ENCODE measurements at regions not wholly inside any gene's neighbourhood (a gene's known extent, or its start where the extent isn't known, plus 50 kb on each side); places are given as distances from the start of the nearest gene placed in this dataset.

DNA sequence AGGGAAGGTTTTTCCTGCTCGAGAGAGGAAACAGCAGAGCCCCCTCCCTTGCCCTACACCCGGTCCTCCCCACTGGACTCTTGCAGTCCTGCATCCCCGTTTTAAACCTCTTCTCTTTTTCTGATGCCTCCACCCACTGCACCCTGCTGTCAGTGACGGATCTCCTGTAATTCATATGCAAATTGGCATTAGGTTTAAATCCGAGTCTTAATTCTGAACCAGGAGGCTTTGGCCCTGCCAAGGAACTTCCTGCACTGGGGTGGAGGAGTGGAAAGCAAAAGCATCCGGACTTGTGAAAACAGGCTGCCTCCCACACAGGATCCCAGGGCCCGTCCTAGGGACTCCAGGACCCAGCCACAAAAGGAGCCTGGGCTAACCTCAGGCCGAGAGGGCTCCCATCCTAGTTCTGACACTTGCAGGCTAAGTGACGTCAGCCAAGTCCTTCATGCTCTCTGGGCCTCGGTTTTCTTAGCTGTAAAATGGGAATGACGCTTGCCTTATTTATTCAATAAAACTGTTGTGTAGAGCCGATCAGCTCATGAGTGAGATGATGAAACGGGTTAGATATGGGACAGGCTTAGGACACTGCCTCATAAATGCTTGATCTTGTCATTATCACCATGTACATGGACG, 613.3 kb downstream of the AJAP1 start:
- DNase-seq: no peak

DNA sequence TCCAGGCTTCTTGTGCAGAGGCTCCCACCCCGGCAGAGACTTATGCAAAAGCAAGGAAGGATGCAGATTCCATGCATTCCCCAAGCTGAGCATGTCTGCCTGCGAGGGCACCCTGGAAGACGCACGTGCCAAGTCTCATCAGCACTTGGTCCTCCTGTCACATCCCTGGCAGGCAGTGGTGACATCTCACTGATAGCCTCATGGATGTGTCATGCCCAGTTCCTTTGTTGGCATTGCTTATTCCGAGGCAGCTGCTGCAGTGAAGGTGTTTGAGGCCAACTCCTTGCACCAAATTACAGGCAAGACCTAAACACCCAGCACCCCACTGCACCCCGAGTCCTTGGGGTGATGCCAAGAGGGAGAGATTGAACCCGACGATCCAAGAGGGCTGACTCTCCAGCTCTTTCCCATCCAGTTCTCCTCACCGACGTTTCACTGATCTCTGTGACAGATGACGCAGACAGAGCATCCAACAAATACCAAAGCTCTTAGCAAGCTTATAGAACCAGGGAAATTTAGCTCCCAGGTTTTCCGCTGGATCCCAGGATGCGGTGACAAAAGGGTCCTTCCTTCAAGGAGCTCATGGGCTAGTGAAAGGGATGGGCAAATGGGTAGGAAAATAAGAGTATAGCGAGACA, 611.1 kb downstream of the AJAP1 start:
- DNase-seq: no peak

DNA sequence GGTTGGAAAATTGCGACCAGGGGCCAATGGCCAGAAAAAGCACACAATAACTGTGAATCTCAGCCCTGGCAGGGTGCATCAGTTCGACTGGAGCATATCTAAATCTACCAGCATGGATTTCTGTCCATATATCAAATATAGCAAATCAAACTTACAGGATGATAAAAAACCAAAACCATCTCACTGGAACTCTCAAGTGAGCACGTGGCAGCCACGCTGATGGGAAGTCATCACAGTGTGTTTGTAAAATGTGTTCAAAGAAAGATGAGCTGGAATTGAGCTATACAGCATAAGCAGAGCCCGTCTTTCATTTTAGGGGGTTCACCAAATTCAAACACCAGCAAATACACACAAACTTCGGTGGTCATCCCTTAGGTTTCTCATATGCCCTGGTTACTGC, 610.1 kb downstream of the AJAP1 start:
- no peak for DNase-seq

DNA sequence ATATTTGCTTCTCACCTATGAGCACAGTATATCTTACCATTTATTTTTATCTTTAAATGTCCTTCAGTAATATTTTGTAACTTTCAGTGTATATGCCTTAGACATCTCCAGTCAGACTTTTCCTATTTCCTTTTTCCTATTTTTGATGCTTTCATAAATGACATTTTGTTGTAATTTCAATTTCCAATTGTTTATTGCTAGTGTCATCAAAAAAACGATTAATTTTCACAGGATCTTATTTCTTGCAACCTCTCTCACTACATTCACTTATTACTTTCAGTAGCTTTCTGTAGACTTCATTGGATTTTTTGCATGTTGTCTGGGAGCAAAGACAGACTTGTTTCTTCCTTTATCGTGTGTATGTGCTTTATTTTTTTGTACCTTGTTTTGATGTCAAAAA, 602.4 kb downstream of the AJAP1 start:
- no peak for DNase-seq

DNA sequence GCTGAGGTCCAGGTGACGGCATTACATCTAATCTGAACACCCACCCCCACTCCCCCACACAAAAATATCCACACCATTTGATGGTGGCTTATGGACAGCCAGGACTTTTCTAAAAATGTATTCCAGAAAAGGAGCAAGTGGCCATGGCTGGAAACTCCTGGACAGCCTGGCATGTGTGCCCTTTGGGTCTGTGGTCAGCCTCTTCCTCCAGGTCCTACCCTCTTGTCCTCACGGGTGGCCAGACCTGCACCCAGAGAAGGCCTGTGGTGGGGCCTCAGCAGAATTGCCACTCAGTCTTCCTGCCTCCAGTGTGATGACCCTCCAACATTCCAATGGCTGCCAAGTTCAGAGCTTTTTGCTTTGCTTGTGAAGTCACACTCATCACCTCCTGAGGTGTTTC, 600.6 kb downstream of the AJAP1 start:
- DNase-seq: no peak

DNA sequence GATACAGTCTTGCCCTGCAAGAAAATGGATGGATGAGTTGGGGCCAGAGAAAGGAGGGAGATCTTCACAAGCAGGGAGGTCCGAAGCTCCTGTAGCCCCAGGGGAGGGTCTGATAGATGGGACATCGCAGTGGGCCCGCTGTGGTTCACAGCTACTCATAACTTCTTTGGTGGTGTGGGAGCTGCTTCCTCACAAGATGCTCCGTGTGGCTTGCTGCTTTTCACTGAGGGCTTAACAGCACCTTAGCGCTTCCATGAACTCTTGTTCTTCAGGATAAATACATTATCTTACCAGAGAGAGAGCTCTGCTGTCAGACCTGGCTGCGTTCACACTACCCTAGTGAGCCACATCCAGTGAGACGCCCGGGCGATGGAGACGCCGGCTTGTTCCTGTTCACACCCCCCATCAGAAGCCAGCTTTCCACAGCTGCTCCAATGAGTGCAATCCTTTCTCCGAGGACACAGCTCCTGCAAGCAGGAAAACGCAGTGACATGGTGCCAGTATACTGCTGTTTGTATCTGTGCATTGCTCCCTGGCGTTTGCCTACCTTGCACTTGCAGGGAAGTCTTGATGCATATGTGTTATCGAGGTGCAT, 599.8 kb downstream of the AJAP1 start:
- no peak for DNase-seq

DNA sequence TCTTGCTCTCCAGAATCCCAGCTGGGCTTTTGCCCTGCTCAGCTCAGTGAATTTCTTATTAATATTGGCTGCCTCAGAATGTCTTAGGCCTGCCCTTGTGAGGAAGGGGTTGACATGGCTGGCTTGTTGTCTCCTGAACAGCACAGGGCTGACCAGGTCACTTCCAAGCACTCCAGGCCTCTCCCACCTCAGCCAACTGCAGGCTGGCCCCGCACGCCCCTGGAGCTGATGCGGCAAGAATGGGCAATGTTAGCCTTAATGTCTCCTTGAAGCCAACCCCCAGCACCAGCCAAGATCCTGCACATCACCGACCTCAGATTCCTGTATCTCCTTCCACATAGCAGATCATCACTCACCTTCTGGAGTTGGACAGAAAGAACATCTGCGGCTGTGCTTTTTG, 598.6 kb downstream of the AJAP1 start:
- no peak for DNase-seq

DNA sequence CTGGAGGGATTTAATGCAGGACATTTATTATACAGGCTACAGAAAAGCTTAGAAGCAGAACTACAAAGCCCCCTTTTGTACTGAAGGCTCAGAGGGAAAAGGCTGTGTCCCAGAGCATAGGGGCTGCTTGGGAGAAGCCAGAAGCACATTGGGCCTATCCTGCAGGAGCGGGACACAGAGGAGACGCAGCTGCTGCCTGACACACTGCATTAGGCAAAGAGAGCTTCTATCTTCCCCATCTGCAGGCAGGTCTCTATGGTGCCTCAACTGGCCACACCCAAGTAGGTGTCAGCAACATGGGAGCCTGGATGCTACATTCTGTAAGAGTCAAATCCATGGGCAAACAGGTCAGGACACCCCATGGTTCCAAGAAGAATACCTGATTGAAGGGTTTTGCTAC, 595.9 kb downstream of the AJAP1 start:
- DNase-seq: no peak

DNA sequence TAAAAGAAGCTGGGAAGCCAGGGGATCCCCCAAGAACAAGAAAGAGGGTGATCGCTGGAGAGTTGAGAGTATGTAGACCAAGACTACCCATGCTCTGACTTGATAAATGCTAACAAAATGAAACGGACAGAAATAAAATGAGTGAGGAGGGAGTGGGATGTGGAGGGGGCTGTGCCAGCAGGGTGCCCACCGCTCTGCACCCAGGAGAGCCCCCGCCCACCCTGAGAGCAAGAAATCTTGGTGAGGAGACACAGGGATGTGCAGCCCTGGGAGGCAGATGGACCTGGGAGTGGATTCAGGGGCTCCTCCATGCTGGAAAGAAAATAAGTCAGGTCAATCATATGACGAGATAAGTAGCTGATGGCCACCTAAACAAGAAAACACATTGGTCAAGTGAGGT, 590.9 kb downstream of the AJAP1 start:
- no peak for DNase-seq

DNA sequence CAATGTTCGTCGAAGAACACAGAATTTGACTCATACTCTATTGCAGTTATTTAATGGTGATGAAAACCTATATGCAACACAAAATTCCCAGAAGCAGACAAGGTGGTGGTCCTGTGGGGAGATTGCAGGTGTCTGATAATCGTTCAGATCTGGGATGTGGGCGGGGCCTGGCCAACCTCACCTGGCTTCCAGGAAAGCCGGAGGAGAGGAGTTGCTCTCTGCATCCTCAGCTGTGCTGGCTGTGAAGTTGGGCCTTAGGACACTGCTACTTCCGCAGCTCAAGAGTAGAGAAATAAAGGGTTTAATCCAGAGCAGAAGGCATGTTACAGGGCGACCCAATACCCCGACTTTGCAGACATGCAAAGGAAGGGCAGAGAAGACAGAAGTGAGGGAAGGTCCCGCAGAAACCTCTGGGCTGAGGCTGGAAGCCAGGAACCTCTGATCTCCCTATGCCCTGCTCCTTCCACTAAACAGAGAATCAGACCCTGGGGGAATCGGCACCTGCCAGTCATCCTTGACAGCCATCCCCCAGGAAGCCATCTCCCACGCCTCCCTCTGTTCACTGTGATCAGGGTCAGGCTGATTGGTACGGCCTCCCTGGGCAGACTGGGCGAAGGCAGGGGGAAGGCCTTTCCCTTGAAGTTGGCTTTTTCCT, 590.3 kb downstream of the AJAP1 start:
- no peak for DNase-seq

DNA sequence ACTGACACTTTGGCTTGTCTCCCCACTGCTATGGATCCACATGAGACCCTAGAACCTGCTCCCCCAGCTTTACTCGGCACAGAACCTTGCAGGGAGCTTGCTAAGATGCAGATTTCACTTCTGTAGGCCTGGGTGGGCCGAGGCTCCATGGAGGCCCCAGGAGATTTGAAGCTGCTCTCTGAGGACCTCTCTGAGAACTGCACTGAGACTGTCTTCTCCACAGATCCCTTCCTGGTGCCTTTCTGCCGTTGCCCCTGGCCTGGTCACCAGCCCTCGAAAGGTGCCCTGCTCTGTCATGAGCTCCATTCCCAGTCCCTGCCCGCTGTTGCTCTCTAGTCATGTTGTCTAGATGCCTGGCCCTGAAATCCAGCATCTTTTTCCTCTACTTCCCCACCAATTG, 588.4 kb downstream of the AJAP1 start:
- no peak for DNase-seq

DNA sequence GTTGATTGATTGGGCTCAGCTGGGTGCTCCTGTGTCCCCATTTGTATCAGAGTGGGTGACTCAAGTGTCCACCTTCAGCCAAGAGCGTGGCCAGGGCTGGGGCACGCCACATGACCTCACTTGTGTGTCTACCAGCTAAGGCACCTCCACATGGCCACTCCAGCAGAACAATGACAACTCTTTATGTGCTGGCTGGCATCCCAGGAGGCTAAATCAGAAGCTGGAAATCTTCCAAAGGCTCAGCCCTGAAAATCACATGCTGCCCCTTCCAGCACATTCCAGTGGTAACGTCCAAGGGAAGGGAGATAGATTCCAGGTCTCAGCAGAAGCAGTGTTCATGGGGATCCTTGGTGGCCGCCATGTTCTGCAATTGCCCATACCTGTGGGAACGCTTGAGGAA, 585.5 kb downstream of the AJAP1 start:
- DNase-seq: no peak

DNA sequence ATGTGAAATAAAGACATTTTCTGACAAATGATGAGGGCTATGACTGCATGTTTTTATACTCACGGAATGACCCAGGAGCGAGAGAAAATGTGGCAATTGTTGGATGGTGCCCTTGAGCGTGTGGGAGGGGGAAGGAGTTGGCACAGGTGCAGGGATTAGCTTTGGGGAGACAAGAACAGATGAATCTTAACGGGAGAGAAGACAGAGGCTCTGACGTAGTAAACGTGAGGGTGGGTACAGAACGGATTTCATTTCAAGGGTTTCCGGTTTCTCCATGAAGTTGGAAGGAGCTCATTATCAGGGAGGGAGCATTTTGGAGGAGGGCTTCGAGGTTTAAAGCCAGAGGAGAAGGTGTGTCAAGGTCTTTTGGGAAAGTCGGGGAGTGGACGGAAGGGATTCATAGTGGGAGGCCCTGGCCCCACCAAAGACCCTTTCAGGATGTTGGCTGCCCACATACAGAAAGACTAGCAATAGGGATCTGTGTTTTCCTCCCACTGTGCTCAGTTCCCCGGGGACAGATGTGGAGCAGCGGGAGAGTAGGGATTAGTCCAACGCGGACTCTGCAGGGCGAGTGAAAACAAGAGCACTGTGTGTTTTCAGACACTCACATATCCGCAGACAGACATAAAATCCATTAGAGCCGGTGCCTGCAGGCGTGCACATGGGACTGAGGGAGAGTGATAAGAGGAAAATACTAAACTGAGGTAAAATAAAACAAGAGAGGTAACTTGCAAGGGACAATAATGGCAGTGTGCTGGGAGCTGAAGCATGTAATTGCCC, 584.1 kb downstream of the AJAP1 start:
- DNase-seq: no peak

DNA sequence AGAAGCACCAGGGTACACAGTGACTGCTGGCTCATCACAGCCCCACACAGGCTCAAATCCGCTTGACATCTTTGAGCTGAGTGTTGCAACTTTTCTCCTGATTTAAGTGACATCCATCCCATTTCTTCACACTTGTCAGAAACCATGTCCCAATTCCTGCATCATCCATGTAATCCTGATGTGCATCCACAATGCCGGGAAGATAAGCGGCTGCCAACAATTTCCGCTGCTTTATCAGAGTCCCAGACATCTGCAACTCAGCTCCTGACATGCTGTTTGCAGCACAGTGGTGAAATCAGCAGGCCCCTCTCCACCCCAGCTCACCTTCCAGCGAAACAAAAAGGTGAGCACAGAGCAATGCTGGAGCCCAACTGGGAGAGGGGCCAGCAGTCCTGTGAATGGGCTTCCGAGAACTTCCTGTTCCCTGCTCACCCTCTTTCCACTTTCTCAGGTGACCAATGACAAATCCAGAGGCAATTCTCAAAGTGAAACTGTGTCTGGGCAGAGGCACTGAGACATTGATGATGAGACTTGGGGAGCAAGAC, 581.0 kb downstream of the AJAP1 start:
- DNase-seq: no peak

DNA sequence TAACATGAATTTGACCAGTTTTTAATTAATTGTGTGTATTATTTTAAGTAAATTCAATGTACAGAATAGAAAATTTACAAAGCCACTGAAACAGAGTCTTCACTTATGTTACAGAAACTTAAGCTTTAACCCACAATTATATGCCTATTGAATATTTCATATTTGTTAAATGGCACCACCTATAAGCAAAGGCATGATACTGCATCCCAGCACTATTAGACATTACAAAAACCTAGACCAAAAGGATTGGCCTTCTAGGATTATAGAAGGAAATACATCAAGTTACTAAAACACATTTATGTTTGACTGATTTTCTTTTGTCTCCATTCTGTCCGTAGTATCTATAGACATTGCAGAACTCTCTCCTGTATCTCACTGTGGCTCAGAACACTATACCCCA, 578.1 kb downstream of the AJAP1 start:
- DNase-seq: no peak

DNA sequence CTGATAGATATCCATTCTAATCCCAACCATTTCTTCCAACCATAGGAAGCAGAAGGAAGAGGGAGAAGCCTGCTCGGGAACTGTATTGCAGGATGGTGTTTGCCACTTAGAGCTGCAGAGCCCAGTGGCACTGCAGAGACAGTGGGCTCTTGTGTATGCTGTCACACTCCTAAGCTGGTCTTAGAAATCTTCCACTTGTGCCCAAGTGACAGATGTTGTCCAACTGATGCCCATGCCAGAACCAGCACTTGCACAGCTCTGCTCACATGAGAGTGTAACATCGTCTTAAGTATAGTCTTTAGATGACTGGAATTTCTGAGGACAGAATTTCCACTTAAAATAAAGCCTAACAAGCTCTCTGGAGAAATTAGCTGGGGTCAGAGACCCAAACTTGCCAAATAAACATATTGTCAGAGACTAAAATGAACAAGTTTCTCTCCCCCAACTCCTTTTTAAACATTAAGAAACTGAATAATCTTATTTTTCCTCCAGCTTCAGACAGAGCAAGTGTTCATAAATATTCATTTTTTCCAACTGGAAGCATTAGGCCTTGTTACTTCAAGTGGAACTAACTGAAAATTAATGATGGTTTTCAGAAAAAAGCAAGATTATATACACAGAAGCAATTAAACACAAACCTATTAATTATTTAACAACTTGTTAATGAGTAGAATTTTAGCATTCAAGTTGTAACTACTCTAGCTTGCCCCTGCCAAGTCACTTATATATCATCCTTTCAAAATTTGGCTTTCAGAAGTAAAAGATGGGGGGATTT, 577.3 kb downstream of the AJAP1 start:
- DNase-seq: no peak

DNA sequence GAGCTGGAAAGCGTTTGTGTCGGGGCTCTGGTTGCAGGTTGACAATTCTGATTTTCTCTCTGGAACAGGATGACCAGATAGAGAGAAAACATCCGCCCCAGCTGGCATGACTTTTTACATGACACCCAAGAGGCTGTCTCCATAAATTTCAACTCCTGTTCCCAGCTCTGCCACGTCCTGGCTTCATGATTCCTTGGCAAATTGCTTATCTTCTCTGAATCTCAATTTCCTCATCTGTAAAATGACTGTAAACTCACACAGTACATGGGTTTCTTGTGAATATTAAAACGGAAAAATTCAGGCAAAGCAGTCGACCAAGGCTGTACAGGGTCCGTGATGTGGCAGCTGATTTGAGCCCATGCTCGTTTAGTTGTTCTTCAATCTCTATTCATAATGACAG, 572.7 kb downstream of the AJAP1 start:
- DNase-seq: no peak

DNA sequence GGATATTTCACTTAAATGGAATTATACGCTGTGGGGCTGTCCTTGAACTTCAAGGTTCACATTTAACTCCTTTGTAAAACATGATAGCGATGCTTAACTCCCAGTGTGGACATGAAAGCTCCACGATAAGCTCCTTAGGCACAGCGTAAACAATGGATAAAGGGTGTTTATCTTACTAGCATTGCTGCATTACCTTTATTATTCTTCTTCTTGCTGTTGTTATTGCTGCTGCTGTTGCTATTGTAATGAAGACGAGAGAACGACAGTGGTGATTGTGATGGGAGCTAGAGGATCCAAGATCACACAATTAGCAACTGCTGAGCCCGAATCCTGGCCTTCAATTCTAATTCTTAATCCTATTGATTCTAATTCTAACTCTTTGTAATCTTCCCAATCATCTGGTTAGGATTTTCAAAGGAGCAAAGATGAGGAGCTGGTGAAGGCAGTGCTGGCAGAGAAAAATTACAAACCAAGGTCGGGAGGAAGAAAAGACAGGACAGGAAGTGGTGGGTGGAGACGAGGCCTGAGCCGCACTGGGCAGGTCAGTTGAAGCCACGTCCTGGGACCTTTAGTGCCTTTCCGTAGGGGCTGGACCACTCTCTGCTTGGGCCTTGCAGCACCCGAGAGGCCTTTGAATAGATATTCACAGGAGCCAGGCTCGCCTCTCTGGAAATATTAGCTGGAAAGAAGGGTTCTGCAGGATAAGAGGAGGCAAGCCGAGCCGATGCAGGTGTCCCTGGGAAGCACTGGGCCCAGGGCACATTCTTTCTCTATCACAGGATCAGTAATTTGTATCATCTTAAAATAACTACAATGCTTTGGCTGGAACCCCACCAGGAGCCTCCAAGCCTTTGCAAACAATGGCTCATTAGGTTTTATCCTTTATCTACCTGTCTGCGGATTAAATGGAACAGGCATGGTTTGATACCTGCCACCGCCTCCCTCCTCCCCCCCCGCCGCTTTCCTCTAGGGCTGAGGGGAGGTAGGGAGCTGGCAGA, 571.6 kb downstream of the AJAP1 start:
- DNase-seq: no peak

DNA sequence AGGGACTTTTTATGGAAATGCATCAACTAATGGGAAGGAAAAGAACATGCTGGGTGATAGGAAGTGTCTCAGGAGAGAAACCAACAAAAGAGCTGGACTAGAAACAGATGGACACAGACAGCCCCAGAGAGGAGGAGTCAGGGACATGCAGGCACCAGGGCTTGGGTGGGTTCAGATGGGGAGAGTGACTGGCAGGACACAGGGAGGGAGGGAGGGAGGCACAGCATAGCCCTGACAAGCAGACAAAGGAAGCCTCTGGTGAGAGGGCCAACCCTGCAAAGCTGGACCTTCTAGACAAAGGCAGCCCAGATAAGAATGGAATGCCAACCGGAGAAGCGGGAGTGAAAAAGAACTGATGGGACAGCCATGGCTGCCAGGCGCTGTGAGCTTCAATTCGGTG, 568.8 kb downstream of the AJAP1 start:
- peak; percentile 42 for DNase-seq

DNA sequence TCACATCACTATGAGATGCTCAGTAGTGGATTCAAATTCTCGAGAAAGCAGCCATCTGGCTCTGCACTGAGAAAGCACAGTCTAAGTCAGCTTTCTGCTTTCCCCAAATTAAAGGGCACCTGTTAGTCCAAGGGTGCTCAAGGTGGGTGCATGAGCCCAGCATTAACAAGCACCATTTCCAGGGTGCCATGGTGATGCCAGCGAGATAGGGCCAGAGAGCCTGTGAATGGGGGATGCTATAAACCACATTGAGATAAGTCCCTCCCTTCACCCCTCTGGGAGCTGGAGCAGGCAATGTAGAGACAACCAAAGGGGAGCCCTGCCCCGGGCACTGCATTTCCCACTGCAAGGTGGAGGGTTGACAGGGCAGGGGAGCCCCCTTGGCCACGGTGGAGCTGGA, 568.2 kb downstream of the AJAP1 start:
- no peak for DNase-seq

DNA sequence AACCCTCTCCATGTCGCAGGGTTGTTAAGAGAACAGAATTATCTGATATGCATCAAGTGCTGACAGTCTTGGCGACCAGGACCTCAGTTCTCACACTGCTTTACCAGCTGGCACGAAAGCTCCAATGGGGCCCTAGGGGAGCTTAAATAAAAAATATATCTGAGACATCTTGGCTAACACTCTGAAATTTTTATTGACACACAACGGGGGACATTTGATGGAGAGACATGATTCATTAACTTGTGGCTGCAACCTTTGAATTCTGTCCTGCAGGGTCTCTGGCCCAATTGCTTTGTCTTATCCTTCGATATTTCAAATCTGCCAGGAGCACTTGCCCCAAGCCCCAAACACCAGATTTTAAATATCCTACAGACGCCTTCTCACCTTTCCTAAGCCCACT, 567.0 kb downstream of the AJAP1 start:
- DNase-seq: no peak

Data from occipital lobe (tissue), 1 donor.